ENCODE measurements at regions not wholly inside any gene's neighbourhood (a gene's known extent, or its start where the extent isn't known, plus 50 kb on each side); places are given as distances from the start of the nearest gene placed in this dataset.
"Not testable (repeated sequence)": the region's sequence is repeated elsewhere in the genome, so short reads cannot be mapped to it uniquely, and the experiment has no call there.

- DNase-seq (ENCODE audit: low spot score): no peak
Observed at GRCh38 chr18:997499-997898, 92.8 kb downstream of the ADCYAP1 start.

- DNase-seq (ENCODE audit: low spot score): no peak
Observed at GRCh38 chr18:998936-999335, 94.3 kb downstream of the ADCYAP1 start.

GRCh38 chr18:1002653-1003178 lies 98.0 kb downstream of the ADCYAP1 start:
- no peak for DNase-seq (ENCODE audit: low spot score)

GRCh38 chr18:1003499-1003898 lies 98.8 kb downstream of the ADCYAP1 start:
- DNase-seq (ENCODE audit: low spot score): no peak

- DNase-seq (ENCODE audit: low spot score): no peak
Observed at GRCh38 chr18:1006304-1006703, 101.6 kb downstream of the ADCYAP1 start.

GRCh38 chr18:1006965-1007364 lies 102.3 kb downstream of the ADCYAP1 start:
- no peak for DNase-seq (ENCODE audit: low spot score)

GRCh38 chr18:1011349-1011748 lies 106.7 kb downstream of the ADCYAP1 start:
- DNase-seq (ENCODE audit: low spot score): no peak

GRCh38 chr18:1012775-1013174 lies 108.1 kb downstream of the ADCYAP1 start:
- DNase-seq (ENCODE audit: low spot score): no peak

- no peak for DNase-seq (ENCODE audit: low spot score)
Observed at GRCh38 chr18:1013951-1014350, 109.3 kb downstream of the ADCYAP1 start.

GRCh38 chr18:1014509-1014908 lies 109.8 kb downstream of the ADCYAP1 start:
- no peak for DNase-seq (ENCODE audit: low spot score)

GRCh38 chr18:1014951-1015624 lies 110.4 kb downstream of the ADCYAP1 start:
- DNase-seq (ENCODE audit: low spot score): no peak

- DNase-seq (ENCODE audit: low spot score): no peak
Observed at GRCh38 chr18:1015777-1016176, 111.1 kb downstream of the ADCYAP1 start.

GRCh38 chr18:1017227-1018058 lies 112.8 kb downstream of the ADCYAP1 start:
- DNase-seq (ENCODE audit: low spot score): no peak

- DNase-seq (ENCODE audit: low spot score): no peak
Observed at GRCh38 chr18:1018181-1018681, 113.6 kb downstream of the ADCYAP1 start.

GRCh38 chr18:1019191-1019590 lies 114.5 kb downstream of the ADCYAP1 start:
- DNase-seq (ENCODE audit: low spot score): no peak

GRCh38 chr18:1020731-1021344 lies 116.2 kb downstream of the ADCYAP1 start:
- no peak for DNase-seq (ENCODE audit: low spot score)

- DNase-seq (ENCODE audit: low spot score): no peak
Observed at GRCh38 chr18:1026930-1027329, 122.3 kb downstream of the ADCYAP1 start.

- DNase-seq (ENCODE audit: low spot score): not testable (repeated sequence)
Observed at GRCh38 chr18:1033092-1033491, 128.4 kb downstream of the ADCYAP1 start.

- DNase-seq (ENCODE audit: low spot score): no peak
Observed at GRCh38 chr18:1034971-1035370, 130.3 kb downstream of the ADCYAP1 start.

GRCh38 chr18:1036926-1037325 lies 132.3 kb downstream of the ADCYAP1 start:
- DNase-seq (ENCODE audit: low spot score): no peak

GRCh38 chr18:1037776-1038175 lies 133.1 kb downstream of the ADCYAP1 start:
- DNase-seq (ENCODE audit: low spot score): no peak

GRCh38 chr18:1039421-1039820 lies 134.8 kb downstream of the ADCYAP1 start:
- no peak for DNase-seq (ENCODE audit: low spot score)

- DNase-seq (ENCODE audit: low spot score): not testable (repeated sequence)
Observed at GRCh38 chr18:1043039-1043438, 138.4 kb downstream of the ADCYAP1 start.
